Neural progenitor cell (in vitro differentiated cells): ENCODE measurements at regions not wholly inside any gene's neighbourhood (a gene's known extent, or its start where the extent isn't known, plus 50 kb on each side); places are given as distances from the start of the nearest gene placed in this dataset.

Experiments used
- CTCF ChIP-seq: fragments of 200-600 bp; sonication (generic); IDR thresholded peaks from 2 replicates; pipeline ENCODE4 v1.5.1; 2017; ENCODE audit warnings: antibody characterized with exemption, mild to moderate bottlenecking
- EZH2 ChIP-seq: fragments of 200-600 bp; sonication (generic); IDR thresholded peaks from 2 replicates; pipeline ENCODE4 v1.6.1; 2017; ENCODE audit warnings: antibody characterized with exemption, mild to moderate bottlenecking, moderate library complexity
- EZH2phosphoT487 ChIP-seq: fragments of 200-600 bp; sonication (generic); IDR thresholded peaks from 2 replicates; pipeline ENCODE4 v1.6.1; 2017; ENCODE audit warnings: antibody characterized with exemption

DNA sequence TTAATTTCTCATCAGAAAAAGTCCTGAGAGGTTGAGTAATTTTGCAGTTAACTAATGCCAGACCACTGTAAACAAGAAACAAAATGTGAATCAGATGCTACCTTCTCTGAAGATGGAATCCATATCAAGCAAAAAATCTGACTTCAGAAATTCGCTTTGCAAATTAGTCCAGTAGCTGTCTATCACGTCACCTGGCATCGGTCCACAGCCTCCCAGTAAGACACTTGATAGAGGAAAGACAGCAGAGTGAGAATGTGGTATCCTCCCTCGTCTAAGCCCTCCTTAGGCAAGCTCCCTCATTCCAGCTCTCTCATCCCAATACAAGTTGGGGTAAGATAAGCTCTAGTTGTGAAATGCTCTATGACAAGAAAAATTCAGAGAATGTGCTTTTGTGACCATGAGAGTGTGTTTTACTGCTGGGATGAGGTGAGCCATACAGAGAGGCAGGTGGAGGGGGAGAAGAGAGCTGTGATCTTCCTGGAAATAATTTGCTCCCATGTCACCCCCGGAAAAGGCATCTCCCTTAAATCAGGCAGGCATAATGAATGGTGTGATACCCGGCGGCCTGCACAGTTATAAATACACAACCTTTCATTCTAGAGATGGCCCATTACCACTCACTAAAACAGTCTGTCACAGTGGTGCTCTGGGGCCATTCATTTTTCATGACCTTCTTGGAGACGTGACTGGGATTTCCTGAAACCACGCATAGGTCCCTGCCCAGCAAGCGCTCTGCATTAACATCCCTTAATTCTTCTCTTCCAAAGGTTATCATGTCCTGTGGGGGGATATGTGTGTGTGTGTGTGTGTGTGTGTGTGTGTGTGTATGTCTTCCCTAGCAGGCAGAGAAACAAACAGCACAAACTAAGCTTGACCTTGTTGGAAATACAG, 602.0 kb upstream of the KCNMB2 start:
- TF ChIP-seq CTCF (no peak), EZH2 (no peak), EZH2phosphoT487 (no peak)
